ENCODE measurements at regions not wholly inside any gene's neighbourhood (a gene's known extent, or its start where the extent isn't known, plus 50 kb on each side); places are given as distances from the start of the nearest gene placed in this dataset.

- no peak for TF ChIP-seq REST (IDR thresholded peaks at IDR 0.05; ENCODE audit: insufficient read depth in 1 of 2, low read depth in 2 of 2, low read length in 2 of 2)
- no peak for TF ChIP-seq TAF1 (IDR thresholded peaks at IDR 0.05; ENCODE audit: borderline replicate concordance, insufficient read depth, low read length)
- TF ChIP-seq POLR2AphosphoS5 (IDR thresholded peaks at IDR 0.05; ENCODE audit: low read depth, low read length) = no peak
- TF ChIP-seq SIN3A (IDR thresholded peaks at IDR 0.05; ENCODE audit: borderline replicate concordance, insufficient read depth, low read length) = no peak
- TF ChIP-seq FOXP2 (optimal IDR thresholded peaks at IDR 0.05; ENCODE audit: borderline replicate concordance, extremely low read depth, extremely low read length, insufficient read depth) = no peak
These were observed 393.1 kb downstream of the EFNA5 start for GRCh38 chr5:107277485-107278125.

Data from PFSK-1 (cell line).